Right atrium auricular region (tissue), 2 donors: ENCODE measurements at regions not wholly inside any gene's neighbourhood (a gene's known extent, or its start where the extent isn't known, plus 50 kb on each side); places are given as distances from the start of the nearest gene placed in this dataset.

Experiments
- DNase-seq: peaks from one replicate; pipeline ENCODE4 v3.0.0-alpha.2; 2019; ENCODE audit warnings: low spot score
- H3K27ac ChIP-seq, 2 donors: fragments of 200-600 bp; sonication (generic); 1 replicate in 1 of 2; 2 replicates in 1 of 2; pipeline ENCODE4 v1.5.1; 2016 to 2019
- H3K27me3 ChIP-seq, 2 donors: fragments of 200-600 bp; sonication (generic); one replicate each; pipeline versions ENCODE4 v1.5.1 to v1.6.0; 2017 to 2019
- H3K36me3 ChIP-seq: fragments of 200-600 bp; sonication (generic); one replicate; pipeline ENCODE4 v1.5.1; 2016
- H3K4me1 ChIP-seq, 2 donors: fragments of 200-600 bp; sonication (generic); one replicate each; pipeline versions ENCODE4 v1.5.1 to v1.6.0; 2017 to 2019
- H3K4me3 ChIP-seq, 2 donors: fragments of 200-600 bp; sonication (generic); 1 replicate in 1 of 2; 2 replicates in 1 of 2; pipeline ENCODE4 v1.5.1; 2017 to 2019; ENCODE audit warnings: mild to moderate bottlenecking in 1 of 2, moderate library complexity in 1 of 2
- H3K9me3 ChIP-seq, 2 donors: fragments of 200-600 bp; sonication (generic); one replicate each; pipeline ENCODE4 v1.5.1; 2019
- CTCF ChIP-seq, 2 donors: fragments of 200-600 bp; sonication (generic); IDR thresholded peaks; one replicate each; pipeline ENCODE4 v1.5.1; 2019; ENCODE audit warnings: antibody characterized with exemption in 2 of 2

GRCh38 chr12:115872919-115873357 lies 404.6 kb downstream of the MED13L start:
- TF ChIP-seq CTCF (IDR thresholded peaks at IDR 0.05) = no peak
- no peaks in the 10 kb centered on the region for H3K27me3 ChIP-seq
- H3K27ac ChIP-seq = no peak overlapping the region
- H3K4me3 ChIP-seq = no peak overlapping the region
- H3K4me1 ChIP-seq = peaks cover 0 to 23% of the 10 kb centered on the region in 2 donors
- DNase-seq = no peak
- peaks cover 0 to 8% of the 10 kb centered on the region in 2 donors for H3K9me3 ChIP-seq
- H3K36me3 ChIP-seq = no peaks in the 10 kb centered on the region

- Histone ChIP-seq H3K36me3 (no peaks in the 10 kb centered on the region), H3K27me3 (no peaks in the 10 kb centered on the region), H3K27ac (no peak overlapping the region), H3K4me1 (peaks cover 0 to 23% of the 10 kb centered on the region in 2 donors), H3K4me3 (no peak overlapping the region), H3K9me3 (peaks cover 0 to 5% of the 10 kb centered on the region in 2 donors)
- no peak for DNase-seq
- TF ChIP-seq CTCF (IDR thresholded peaks at IDR 0.05) = no peak
Observed at GRCh38 chr12:115872212-115872611, 405.3 kb downstream of the MED13L start.

GRCh38 chr12:115871714-115872113 lies 405.8 kb downstream of the MED13L start:
- Histone ChIP-seq H3K27me3 (no peaks in the 10 kb centered on the region), H3K9me3 (peaks cover 0 to under 1% of the 10 kb centered on the region in 2 donors), H3K27ac (no peak overlapping the region), H3K36me3 (no peaks in the 10 kb centered on the region), H3K4me3 (no peak overlapping the region), H3K4me1 (peaks cover 0 to 23% of the 10 kb centered on the region in 2 donors)
- TF ChIP-seq CTCF (IDR thresholded peaks at IDR 0.05) = peak in 1 of 2 donors; percentile 64
- DNase-seq = no peak

- no peak for DNase-seq
- Histone ChIP-seq H3K4me1 (peaks cover 0 to 23% of the 10 kb centered on the region in 2 donors), H3K36me3 (no peaks in the 10 kb centered on the region), H3K9me3 (no peaks in the 10 kb centered on the region), H3K4me3 (no peak overlapping the region), H3K27me3 (no peaks in the 10 kb centered on the region), H3K27ac (peak overlapping the region in 1 of 2 donors; percentile 28)
- TF ChIP-seq CTCF (IDR thresholded peaks at IDR 0.05) = no peak
Observed at GRCh38 chr12:115870510-115870909, 407.0 kb downstream of the MED13L start.

- H3K36me3 ChIP-seq = no peaks in the 10 kb centered on the region
- H3K9me3 ChIP-seq = no peaks in the 10 kb centered on the region
- no peaks in the 10 kb centered on the region for H3K27me3 ChIP-seq
- H3K27ac ChIP-seq = peak overlapping the region in 1 of 2 donors; percentile 28
- TF ChIP-seq CTCF (IDR thresholded peaks at IDR 0.05) = no peak
- H3K4me3 ChIP-seq = no peak overlapping the region
- DNase-seq = no peak
- peaks cover 0 to 23% of the 10 kb centered on the region in 2 donors for H3K4me1 ChIP-seq
Observed at GRCh38 chr12:115870021-115870420, 407.5 kb downstream of the MED13L start.

GRCh38 chr12:115869604-115870003 lies 407.9 kb downstream of the MED13L start:
- DNase-seq = no peak
- no peak for TF ChIP-seq CTCF (IDR thresholded peaks at IDR 0.05)
- Histone ChIP-seq H3K4me1 (peaks cover 0 to 23% of the 10 kb centered on the region in 2 donors), H3K9me3 (no peaks in the 10 kb centered on the region), H3K36me3 (no peaks in the 10 kb centered on the region), H3K27ac (peak overlapping the region in 1 of 2 donors; percentile 28), H3K27me3 (no peaks in the 10 kb centered on the region), H3K4me3 (no peak overlapping the region)
